Right lobe of liver (tissue), 4 donors: ENCODE measurements at regions not wholly inside any gene's neighbourhood (a gene's known extent, or its start where the extent isn't known, plus 50 kb on each side); places are given as distances from the start of the nearest gene placed in this dataset.

Source experiments
- CTCF ChIP-seq, 4 donors: fragments of 200-600 bp in 3 of 4; fragments of 450-650 bp in 1 of 4; IDR thresholded peaks; one replicate each; pipeline versions ENCODE4 v1.5.1 to v1.8.0; 2016 to 2022; ENCODE audit warnings: antibody characterized with exemption in 4 of 4, mild to moderate bottlenecking in 2 of 4
- POLR2A ChIP-seq: fragments of 450-650 bp; IDR thresholded peaks from one replicate; pipeline ENCODE4 v1.6.1; 2017; ENCODE audit warnings: antibody characterized with exemption, mild to moderate bottlenecking
- donor health status: DM: no; HTN: no; CAD: no.
- donor health status: DM: no; HTN: no; CAD: no.
- donor health status: DM: no; HTN: yes; CAD: no.

- no peak for TF ChIP-seq CTCF (IDR thresholded peaks at IDR 0.05)
- no peak for TF ChIP-seq POLR2A
These were observed 972.0 kb upstream of the PCDH20 start for GRCh38 chr13:62387647-62388046.
